CD4-positive, alpha-beta T cell treated with Interferon alpha-2 for 1 hour (primary cell): ENCODE measurements at regions not wholly inside any gene's neighbourhood (a gene's known extent, or its start where the extent isn't known, plus 50 kb on each side); places are given as distances from the start of the nearest gene placed in this dataset.
"Not testable (repeated sequence)": the region's sequence is repeated elsewhere in the genome, so short reads cannot be mapped to it uniquely, and the experiment has no call there.

Experiments used
- DNase-seq, 2 donors: peaks; one replicate each; pipeline ENCODE4 v3.0.0-alpha.2; 2020 to 2022

DNA sequence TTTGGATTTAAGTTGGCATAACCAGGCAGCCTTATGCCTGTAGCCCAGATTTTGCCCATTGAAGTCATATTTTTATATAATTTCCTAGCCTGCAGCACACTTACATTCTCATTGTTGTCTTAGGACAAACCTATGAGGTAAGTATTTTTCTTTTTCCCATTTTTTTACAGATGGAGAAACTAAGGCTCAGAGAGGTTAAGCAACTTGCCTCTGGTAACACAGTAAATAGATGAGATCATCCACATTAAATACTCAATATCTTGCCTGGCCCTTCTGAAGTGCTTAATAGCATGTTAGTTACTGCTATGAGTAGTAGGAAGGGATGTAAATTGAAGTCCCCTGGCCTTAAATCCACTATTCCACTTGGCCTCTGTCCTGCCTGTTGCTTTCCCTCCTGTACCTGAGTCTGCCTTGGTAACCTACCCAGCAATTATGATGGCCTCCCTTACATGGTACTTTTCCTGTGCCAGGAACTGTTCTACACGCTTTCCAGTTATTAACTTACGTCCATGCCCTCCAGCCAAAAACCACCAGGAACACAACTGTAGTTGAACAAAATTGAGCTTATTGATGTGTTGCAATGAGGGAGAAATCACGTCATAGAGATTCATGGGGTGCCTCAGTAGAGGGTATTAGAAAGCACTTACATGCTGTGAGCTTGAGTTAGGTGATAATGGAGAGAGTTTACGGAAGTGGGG is 111.6 kb upstream of the FGGY start:
- no peak for DNase-seq

GRCh38 chr1:59186656-59187055 is 110.2 kb upstream of the FGGY start:
- no peak for DNase-seq

DNA sequence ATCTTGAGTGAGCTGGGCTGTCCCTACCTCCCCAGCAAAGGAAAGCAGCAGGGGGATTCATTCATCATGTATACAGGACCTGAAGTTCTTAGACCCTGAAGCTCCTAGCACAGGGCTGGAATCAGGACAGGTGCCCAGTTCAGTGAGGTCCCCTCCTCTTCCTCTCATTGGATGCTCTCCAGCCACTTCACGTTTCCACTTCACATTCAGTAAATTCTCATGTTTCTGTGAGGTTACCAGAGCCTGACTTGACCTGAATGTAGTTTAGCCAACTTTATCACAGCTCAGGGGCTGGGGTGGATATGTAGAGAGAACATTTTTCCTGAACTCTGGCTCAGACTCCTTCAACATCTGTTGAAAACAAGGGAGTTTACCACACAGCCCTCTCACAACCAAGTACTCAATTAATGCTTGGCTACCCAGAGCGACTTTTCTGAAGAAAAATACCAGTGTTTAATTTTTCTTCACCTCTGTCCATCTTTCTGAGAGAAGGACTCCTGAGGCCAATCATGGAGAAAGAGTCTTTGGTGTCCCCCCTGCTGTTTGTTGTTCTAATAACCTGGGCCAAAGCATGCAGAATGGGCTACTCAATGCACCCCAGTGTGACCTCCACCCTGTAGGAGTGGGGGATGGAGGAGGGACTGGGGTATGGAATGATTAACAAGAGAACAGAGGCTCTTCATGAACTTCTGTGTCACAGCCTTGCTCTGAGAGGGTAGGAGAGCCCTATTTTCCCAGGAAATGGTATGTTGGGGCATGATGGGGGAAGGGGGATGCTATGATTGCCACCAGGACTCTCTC is 108.3 kb upstream of the FGGY start:
- DNase-seq = no peak

DNA sequence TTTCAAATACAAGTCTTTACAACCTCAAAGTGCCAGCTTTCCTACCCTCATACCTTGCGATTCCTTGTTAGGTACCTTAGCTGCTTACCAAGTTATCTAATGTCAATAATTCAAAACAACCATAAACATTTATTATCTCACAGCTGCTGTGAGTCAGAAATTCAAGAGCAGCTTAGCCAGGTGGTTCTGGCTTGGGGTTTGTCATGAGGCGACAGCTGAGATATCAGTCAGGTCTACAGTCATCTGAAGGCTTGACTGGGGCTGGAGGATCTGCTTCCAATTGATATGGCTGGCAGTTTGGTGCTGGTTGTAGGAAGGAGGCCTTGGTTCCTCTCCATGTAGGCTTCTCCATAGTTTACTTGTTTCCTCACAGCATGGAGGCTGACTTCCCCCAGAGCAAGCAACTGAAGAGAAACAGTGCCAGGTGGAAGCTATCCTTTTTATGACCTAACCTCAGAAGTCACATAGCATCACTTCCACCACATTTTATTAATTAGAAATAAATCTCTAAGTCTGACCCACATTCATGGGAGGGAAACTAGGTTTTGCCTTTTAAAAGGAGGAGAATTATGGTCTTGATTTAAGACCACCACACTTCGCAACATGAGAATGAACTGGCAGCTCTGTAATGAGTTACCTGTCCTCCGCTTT is 103.3 kb upstream of the FGGY start:
- DNase-seq = no peak

DNA sequence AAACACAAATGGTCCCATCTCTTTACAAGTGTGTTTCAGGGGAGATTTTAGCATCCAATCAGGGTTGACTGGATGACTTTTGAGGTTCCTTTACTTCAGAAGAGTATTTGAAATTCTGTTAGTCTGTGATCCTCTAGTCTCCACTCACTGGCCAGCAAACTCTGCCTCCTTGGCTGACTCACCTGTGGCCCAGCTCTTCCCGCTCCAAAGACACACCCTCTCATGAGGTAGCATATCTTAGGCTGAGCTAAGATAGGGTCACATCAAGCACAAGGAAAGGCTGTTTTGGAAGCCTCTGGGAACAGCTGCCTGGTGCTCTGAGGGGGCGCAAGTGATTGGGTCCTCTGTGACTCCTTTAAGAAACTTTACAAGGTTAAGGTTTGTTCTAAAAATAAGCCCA is 102.3 kb upstream of the FGGY start:
- no peak for DNase-seq

GRCh38 chr1:59195151-59195550 is 101.7 kb upstream of the FGGY start:
- no peak for DNase-seq

- DNase-seq = no peak
Measured at GRCh38 chr1:59198564-59198963, 98.3 kb upstream of the FGGY start.

DNA sequence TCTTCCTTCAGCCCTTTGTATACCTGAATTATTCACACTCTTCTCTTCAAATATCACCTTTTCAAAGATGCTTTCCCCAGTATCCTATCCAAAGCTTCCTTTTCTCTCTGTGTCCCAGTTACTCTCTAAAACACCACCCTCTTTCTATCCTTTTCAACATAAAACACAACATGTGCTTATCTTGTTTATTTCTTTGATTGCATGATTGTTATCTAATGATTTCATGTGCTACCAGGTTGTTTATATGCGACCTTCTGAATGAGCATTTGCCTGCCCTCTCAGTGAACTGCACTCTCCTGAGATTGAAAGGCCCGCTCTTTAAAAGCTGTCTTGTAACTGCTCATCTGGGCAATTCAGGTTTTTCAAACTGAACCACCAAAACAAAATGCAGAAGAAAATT is 97.7 kb upstream of the FGGY start:
- no peak for DNase-seq

- no peak for DNase-seq
Measured at GRCh38 chr1:59199719-59200376, 97.0 kb upstream of the FGGY start.

- no peak for DNase-seq
Measured at GRCh38 chr1:59201341-59201740, 95.6 kb upstream of the FGGY start.

- DNase-seq = no peak
Measured at GRCh38 chr1:59202455-59202854, 94.4 kb upstream of the FGGY start.

DNA sequence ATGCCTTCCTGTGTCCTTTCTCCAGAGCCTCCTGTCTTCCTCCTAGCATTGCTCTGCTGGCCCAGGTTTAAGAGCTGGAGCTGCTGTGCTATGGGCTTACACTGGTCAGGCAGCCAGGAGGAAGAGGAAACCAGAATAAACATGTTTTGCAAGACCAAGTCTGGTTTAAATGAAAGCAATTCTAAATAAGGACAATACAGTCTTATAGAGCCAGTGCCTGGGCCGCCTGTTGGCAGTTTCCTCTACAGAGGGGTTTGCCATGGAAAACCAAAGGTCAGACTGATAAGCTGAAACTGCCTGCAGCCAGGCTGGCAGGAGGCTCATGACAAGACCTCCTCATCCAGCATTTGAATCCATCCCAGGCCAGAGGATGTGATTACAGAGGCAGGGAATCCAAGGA is 92.9 kb upstream of the FGGY start:
- no peak for DNase-seq

GRCh38 chr1:59206616-59207015 is 90.3 kb upstream of the FGGY start:
- DNase-seq = not testable (repeated sequence)

DNA sequence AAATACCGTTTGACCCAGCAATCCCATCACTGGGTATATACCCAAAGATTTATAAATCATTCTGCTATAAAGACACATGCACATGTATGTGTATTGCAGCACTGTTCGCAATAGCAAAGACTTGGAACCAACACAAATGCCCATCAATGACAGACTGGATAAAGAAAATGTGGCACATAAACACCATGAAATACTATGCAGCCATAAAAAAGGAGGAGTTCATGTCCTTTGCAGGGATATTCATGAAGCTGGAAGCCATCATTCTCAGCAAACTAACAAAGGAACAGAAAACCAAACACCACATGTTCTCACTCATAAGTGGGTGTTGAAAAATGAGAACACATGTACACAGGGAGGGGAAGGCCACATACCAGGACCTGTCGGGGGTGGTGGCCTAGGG is 86.5 kb upstream of the FGGY start:
- not testable (repeated sequence) for DNase-seq

DNA sequence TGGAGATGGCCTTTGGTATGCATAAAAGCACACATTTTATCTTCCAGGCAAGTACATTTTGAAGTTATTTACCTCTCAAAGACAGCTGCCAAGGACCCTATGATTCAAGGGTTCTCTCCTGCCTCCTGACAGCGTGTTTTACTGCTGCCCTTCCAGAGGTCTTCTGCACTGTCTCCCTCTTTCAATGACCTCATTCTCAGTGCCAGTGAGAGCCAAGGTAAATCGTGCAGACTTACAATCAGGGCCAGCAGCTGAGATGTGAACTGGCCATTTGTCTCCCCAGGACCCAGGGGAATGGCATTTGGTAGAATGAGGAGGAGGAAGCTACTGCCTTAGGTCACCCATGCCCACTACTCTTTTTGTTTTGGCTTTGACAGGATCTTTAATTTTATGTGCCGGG is 84.2 kb upstream of the FGGY start:
- DNase-seq = no peak

DNA sequence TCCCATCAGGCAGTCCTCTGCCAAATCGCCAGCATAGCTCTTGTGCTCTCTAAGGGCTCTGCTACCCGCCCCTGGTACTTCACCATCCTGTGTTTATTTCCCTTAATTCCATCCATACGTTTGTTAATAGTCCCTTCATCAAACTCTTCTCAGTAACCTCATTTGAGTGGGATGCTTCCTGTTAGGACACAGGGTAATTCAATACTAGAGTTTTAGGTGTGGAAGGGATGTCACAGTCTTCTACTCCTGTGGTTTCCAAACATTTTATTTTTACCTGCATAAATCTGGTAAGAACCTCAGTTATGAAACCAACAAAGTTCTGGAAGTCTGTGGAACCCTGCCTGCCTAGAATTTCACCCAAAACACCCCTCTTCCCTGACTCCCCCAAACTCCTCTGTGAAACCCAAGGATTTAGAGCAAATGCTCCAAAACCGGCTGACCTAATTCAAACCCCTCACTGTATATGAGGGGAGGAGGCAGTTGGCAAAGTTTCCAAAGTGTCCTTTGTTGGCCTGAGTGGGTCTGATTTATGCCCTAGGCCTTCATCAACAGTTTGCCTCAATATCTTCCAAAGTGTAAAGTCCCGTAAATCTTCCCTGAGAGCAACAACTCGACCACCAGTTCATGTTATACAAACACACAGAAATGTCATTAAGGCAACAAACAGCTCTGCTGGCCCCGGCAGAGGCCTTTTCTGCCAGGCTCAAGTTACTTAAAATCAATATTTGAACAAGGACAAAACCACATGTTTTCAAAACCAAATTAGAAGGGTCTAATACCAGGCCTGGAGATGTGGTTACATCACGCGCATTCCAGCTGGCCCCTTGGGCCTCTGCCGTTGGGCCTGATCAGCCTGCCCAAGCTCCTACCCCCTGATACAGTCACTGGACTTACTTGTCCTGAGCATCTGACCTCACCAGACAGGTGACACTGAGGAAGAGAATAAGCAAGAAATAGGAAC is 82.4 kb upstream of the FGGY start:
- no peak for DNase-seq

DNA sequence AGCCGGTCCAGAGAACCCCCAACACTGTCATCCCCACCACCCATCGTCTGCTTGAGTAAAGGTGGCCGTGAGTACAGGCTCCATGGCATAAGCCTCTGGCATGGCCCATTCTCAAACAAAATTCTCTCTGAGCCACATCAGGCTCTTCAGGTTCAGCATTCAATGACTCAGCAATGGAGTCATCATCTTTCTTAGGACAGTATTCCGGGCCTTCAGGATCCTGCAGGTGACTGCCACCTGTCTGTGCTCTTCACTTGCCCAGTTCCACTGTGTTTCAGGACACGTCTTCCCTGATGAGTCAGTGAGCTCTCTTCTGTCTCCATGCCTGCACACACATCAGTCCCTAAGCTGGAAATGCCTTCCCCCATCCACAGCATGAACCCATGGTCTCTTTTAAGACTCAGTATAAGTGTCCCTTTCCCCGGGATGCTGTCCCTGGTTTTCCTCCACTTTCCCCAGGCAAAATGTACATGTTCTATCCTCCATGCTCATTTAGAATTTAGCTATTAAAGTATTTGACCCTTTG is 81.1 kb upstream of the FGGY start:
- no peak for DNase-seq

- DNase-seq = not testable (repeated sequence)
Measured at GRCh38 chr1:59217439-59217838, 79.5 kb upstream of the FGGY start.

- DNase-seq = no peak
Measured at GRCh38 chr1:59218521-59219236, 78.2 kb upstream of the FGGY start.

DNA sequence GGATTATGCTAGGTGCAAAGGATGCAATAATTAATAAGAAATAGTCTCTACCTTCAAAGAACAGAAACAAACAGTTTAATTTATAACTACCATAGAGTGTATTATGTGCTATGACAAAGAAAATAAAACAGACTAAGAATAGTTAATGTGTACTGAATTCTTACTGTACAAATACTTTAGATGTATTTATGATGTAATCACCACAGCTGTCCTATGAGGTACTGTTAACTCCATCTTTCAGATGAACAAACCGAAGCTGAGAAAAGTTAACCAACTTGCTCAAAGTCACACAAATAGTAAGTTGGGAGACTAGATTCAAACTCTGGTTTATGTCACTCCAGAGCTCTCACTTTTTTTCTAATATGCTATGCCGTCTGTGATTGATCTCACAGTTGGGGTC is 77.0 kb upstream of the FGGY start:
- DNase-seq = no peak

- no peak for DNase-seq
Measured at GRCh38 chr1:59220356-59220755, 76.5 kb upstream of the FGGY start.
